B cell (primary cell): ENCODE measurements at regions not wholly inside any gene's neighbourhood (a gene's known extent, or its start where the extent isn't known, plus 50 kb on each side); places are given as distances from the start of the nearest gene placed in this dataset.

Experiments used
- ATAC-seq: fragments of 200-7000 bp; cut with Tn5 transposase; one replicate; pipeline ENCODE4 v1.10.0; 2021; ENCODE audit warnings: low read depth, mild to moderate bottlenecking, moderate number of reproducible peaks, moderate library complexity
- CTCF ChIA-PET: fragments of 350-600 bp; sonication (Branson Sonifier 250); formaldehyde crosslinking; loops from one replicate; lab custom pipeline; 2021; ENCODE audit warnings: antibody characterized with exemption, inconsistent platforms; lab: Charles Lee
- POLR2A ChIA-PET: fragments of 350-600 bp; sonication (Branson Sonifier 250); formaldehyde crosslinking; loops from one replicate; lab custom pipeline; 2021; ENCODE audit warnings: antibody characterized with exemption; lab: Charles Lee
- DNase-seq: peaks from one replicate; pipeline ENCODE4 v3.0.0; 2013
- H2AFZ ChIP-seq: 2 replicates; pipeline ENCODE4 v1.6.1; 2012; ENCODE audit warnings: mild to moderate bottlenecking, low read depth, low read length; ENCODE audit not compliant: insufficient read depth, poor library complexity, severe bottlenecking
- H3K27ac ChIP-seq, 2 donors: 1 replicate in 1 of 2; 2 replicates in 1 of 2; pipeline ENCODE4 v1.5.1; 2012 to 2013; ENCODE audit warnings: low read length in 2 of 2, mild to moderate bottlenecking in 2 of 2, moderate library complexity in 1 of 2
- H3K27me3 ChIP-seq, 4 experiments: fragments of 200-600 bp in 1 of 4; sonication (generic) in 1 of 4; replicated peaks in 1 of 4; 1 replicate in 2 of 4; 2 replicates in 2 of 4; pipeline versions ENCODE4 v1.6.1 to v1.7.0; 2013 to 2016; ENCODE audit warnings: low read length in 3 of 4, mild to moderate bottlenecking in 2 of 4, mixed read lengths in 1 of 4, moderate library complexity in 1 of 4; ENCODE audit not compliant: insufficient read depth in 4 of 4, control insufficient read depth in 3 of 4; ENCODE audit errors: control extremely low read depth in 1 of 4
- H3K36me3 ChIP-seq, 2 experiments: replicated peaks in 1 of 2; 1 replicate in 1 of 2; 2 replicates in 1 of 2; pipeline versions ENCODE4 v1.6.1 to v1.7.1; 2013; ENCODE audit warnings: low read length in 1 of 2; ENCODE audit not compliant: insufficient read depth in 2 of 2, control insufficient read depth in 1 of 2; ENCODE audit errors: control extremely low read depth in 1 of 2, extremely low read depth in 1 of 2
- H3K4me1 ChIP-seq, 2 donors: fragments of 200-600 bp in 1 of 2; sonication (generic) in 1 of 2; 1 replicate in 1 of 2; 2 replicates in 1 of 2; pipeline versions ENCODE4 v1.5.1 to v1.6.1; 2013 to 2017; ENCODE audit warnings: low read length in 2 of 2; ENCODE audit not compliant: control insufficient read depth in 2 of 2, insufficient read depth in 2 of 2
- H3K4me2 ChIP-seq: replicated peaks from 2 replicates; pipeline ENCODE3; 2012; ENCODE audit warnings: mild to moderate bottlenecking, low read depth, low read length; ENCODE audit not compliant: poor library complexity, severe bottlenecking
- H3K4me3 ChIP-seq, 5 experiments: fragments of 200-600 bp in 1 of 5; sonication (generic) in 1 of 5; 1 replicate in 3 of 5; 2 replicates in 2 of 5; pipeline versions ENCODE4 v1.5.1 to v1.7.0; 2011 to 2016; ENCODE audit warnings: low read length in 4 of 5, mild to moderate bottlenecking in 4 of 5, low read depth in 2 of 5, control low read depth in 1 of 5, moderate library complexity in 1 of 5; ENCODE audit not compliant: insufficient read depth in 1 of 5; ENCODE audit errors: control extremely low read depth in 1 of 5, extremely low read depth in 1 of 5
- H3K79me2 ChIP-seq: fragments of 200-600 bp; sonication (generic); one replicate; pipeline ENCODE4 v1.6.0; 2016; ENCODE audit warnings: low read length; ENCODE audit not compliant: control insufficient read depth, insufficient read depth
- H3K9ac ChIP-seq: fragments of 200-600 bp; sonication (generic); 2 replicates; pipeline ENCODE4 v1.6.1; 2017; ENCODE audit warnings: mild to moderate bottlenecking, low read length, moderate library complexity
- H3K9me3 ChIP-seq, 3 donors: one replicate each; pipeline versions ENCODE4 v1.6.1 to v1.7.1; 2013; ENCODE audit warnings: low read length in 2 of 3; ENCODE audit not compliant: control insufficient read depth in 2 of 3, insufficient read depth in 1 of 3; ENCODE audit errors: control extremely low read depth in 1 of 3
- H4K20me1 ChIP-seq: 2 replicates; pipeline ENCODE4 v1.6.0; 2012; ENCODE audit warnings: mild to moderate bottlenecking, low read length; ENCODE audit not compliant: insufficient read depth, control insufficient read depth, poor library complexity, severe bottlenecking
- H3K27ac Mint-ChIP-seq: one replicate; pipeline ENCODE4 v1.8.0; 2021; ENCODE audit warnings: mixed read lengths
- H3K27me3 Mint-ChIP-seq: one replicate; pipeline ENCODE4 v1.8.0; 2021; ENCODE audit warnings: mixed read lengths
- H3K4me1 Mint-ChIP-seq: one replicate; pipeline ENCODE4 v1.8.0; 2021; ENCODE audit warnings: mixed read lengths
- H3K4me3 Mint-ChIP-seq: one replicate; pipeline ENCODE4 v1.8.0; 2021; ENCODE audit warnings: mixed read lengths
- H3K9me3 Mint-ChIP-seq: one replicate; pipeline ENCODE4 v1.8.0; 2022; ENCODE audit warnings: mixed read lengths; ENCODE audit not compliant: insufficient read depth
- EZH2 ChIP-seq: IDR thresholded peaks from 2 replicates; pipeline ENCODE4 v1.6.1; 2012; ENCODE audit warnings: borderline replicate concordance, low read depth, mild to moderate bottlenecking, moderate library complexity, low read length; ENCODE audit not compliant: insufficient read depth, poor library complexity, severe bottlenecking
- WGBS: methylation state at CpG from one replicate; pipeline ENCODE4 v1.1.5; 2013; ENCODE audit warnings: missing lambda C conversion rate; ENCODE audit not compliant: insufficient coverage; 5-methylcytosine and 5-hydroxymethylcytosine counted together
- intact Hi-C: fragments of 100-400 bp; cut with micrococcal nuclease; formaldehyde crosslinking; loops from one replicate; pipeline ENCODE4 v1.10.0; 2022
- TF ChIP-seq, protein P1 (sequence below): fragments of 200-600 bp; IDR thresholded peaks from one replicate; pipeline ENCODE4 v1.8.0; 2022; ENCODE audit warnings: antibody characterized with exemption, mild to moderate bottlenecking

GRCh38 chr5:116841734-116842133, 267.1 kb upstream of the SEMA6A start:
- H3K27me3 Mint-ChIP-seq = no peaks in the 10 kb centered on the region
- H4K20me1 ChIP-seq = no peaks in the 10 kb centered on the region
- H3K36me3 ChIP-seq = no peaks in the 10 kb centered on the region
- TF ChIP-seq, protein P1, sequence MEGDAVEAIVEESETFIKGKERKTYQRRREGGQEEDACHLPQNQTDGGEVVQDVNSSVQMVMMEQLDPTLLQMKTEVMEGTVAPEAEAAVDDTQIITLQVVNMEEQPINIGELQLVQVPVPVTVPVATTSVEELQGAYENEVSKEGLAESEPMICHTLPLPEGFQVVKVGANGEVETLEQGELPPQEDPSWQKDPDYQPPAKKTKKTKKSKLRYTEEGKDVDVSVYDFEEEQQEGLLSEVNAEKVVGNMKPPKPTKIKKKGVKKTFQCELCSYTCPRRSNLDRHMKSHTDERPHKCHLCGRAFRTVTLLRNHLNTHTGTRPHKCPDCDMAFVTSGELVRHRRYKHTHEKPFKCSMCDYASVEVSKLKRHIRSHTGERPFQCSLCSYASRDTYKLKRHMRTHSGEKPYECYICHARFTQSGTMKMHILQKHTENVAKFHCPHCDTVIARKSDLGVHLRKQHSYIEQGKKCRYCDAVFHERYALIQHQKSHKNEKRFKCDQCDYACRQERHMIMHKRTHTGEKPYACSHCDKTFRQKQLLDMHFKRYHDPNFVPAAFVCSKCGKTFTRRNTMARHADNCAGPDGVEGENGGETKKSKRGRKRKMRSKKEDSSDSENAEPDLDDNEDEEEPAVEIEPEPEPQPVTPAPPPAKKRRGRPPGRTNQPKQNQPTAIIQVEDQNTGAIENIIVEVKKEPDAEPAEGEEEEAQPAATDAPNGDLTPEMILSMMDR = no peak
- TF ChIP-seq EZH2 = no peak
- no peaks in the 10 kb centered on the region for H3K4me1 Mint-ChIP-seq
- H3K4me2 ChIP-seq = no peak overlapping the region
- CTCF ChIA-PET = no interaction called here
- H3K27ac Mint-ChIP-seq = no peak overlapping the region
- H3K9ac ChIP-seq = no peak overlapping the region
- no peaks in the 10 kb centered on the region for H3K4me1 ChIP-seq
- H3K79me2 ChIP-seq = no peaks in the 10 kb centered on the region
- H3K9me3 ChIP-seq = peaks cover 0 to 4% (median 0%) of the 10 kb centered on the region in 3 donors
- ATAC-seq (no peak), DNase-seq (no peak)
- no peaks in the 10 kb centered on the region for H3K27me3 ChIP-seq
- no peaks in the 10 kb centered on the region for H3K9me3 Mint-ChIP-seq
- intact Hi-C loops = no loop called here
- H3K27ac ChIP-seq = no peak overlapping the region
- H3K4me3 Mint-ChIP-seq = no peak overlapping the region
- H2AFZ ChIP-seq = no peak overlapping the region
- POLR2A ChIA-PET = no interaction called here
- 100% methylated on average over 6 of the region's 11 CpGs for WGBS
- H3K4me3 ChIP-seq = no peak overlapping the region

DNA sequence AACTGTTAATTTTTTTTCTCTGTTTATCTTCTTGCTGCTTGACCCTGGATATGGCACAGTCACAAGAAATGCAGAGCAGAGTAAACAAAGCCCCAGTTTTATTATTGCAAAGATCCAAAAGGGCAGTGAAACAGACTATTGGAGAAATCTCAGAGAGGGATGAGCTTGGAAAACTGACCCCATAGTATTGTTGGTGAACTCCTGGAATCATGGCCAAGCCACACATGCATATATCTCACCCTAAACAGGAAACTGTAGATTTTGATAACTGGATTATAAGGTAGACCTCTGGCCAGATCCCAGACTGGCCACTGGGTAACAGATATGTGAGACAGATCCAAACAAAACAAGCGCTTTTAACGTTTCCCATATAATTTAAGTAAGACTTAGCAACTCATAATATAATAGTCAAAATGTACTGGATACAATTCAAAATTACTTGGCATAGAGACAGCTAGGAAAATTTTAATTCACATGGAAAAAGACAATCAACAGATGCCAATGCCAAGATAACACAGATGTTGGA, 263.5 kb upstream of the SEMA6A start:
- no peaks in the 10 kb centered on the region for H3K27me3 Mint-ChIP-seq
- no peak overlapping the region for H3K9ac ChIP-seq
- CTCF ChIA-PET = no interaction called here
- H3K4me1 Mint-ChIP-seq = no peaks in the 10 kb centered on the region
- no peak overlapping the region for H3K4me3 ChIP-seq
- H3K4me3 Mint-ChIP-seq = no peak overlapping the region
- POLR2A ChIA-PET = no interaction called here
- intact Hi-C loops = no loop called here
- DNase-seq (no peak), ATAC-seq (no peak)
- no peaks in the 10 kb centered on the region for H3K9me3 Mint-ChIP-seq
- H3K79me2 ChIP-seq = no peaks in the 10 kb centered on the region
- no peaks in the 10 kb centered on the region for H3K27me3 ChIP-seq
- no peaks in the 10 kb centered on the region for H4K20me1 ChIP-seq
- no peak overlapping the region for H2AFZ ChIP-seq
- no peak overlapping the region for H3K27ac Mint-ChIP-seq
- no peak overlapping the region for H3K27ac ChIP-seq
- no peak for TF ChIP-seq EZH2
- TF ChIP-seq, protein P1 = no peak
- no peaks in the 10 kb centered on the region for H3K4me1 ChIP-seq
- H3K4me2 ChIP-seq = no peak overlapping the region
- no CpG with 5 or more reads among the region's 2 CpGs for WGBS
- H3K36me3 ChIP-seq = no peaks in the 10 kb centered on the region
- peaks cover 0 to 4% (median 0%) of the 10 kb centered on the region in 3 donors for H3K9me3 ChIP-seq
